ENCODE measurements at regions not wholly inside any gene's neighbourhood (a gene's known extent, or its start where the extent isn't known, plus 50 kb on each side); places are given as distances from the start of the nearest gene placed in this dataset.

DNA sequence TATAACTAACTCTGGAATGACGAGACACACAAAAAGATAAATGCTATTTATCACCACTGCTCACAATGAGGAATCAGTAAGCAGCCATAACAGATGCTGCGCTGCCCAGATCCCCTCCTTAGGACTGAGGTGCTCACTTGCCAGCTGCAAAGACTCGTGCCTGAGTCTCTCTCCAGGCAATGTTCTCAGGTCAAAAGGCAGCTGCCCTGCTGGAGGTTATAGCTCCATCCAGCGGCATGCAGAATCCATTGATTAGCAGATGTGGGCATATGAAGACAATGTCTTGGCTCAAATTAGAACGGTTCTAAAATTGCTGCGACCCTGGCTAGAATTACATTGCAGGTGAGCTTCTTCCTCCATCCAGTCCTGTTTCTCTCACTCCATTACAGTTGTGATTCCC is 328.2 kb upstream of the CHRM3 start:
- TF ChIP-seq, protein P1, sequence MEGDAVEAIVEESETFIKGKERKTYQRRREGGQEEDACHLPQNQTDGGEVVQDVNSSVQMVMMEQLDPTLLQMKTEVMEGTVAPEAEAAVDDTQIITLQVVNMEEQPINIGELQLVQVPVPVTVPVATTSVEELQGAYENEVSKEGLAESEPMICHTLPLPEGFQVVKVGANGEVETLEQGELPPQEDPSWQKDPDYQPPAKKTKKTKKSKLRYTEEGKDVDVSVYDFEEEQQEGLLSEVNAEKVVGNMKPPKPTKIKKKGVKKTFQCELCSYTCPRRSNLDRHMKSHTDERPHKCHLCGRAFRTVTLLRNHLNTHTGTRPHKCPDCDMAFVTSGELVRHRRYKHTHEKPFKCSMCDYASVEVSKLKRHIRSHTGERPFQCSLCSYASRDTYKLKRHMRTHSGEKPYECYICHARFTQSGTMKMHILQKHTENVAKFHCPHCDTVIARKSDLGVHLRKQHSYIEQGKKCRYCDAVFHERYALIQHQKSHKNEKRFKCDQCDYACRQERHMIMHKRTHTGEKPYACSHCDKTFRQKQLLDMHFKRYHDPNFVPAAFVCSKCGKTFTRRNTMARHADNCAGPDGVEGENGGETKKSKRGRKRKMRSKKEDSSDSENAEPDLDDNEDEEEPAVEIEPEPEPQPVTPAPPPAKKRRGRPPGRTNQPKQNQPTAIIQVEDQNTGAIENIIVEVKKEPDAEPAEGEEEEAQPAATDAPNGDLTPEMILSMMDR (conservative IDR thresholded peaks at IDR 0.05; ENCODE audit: low read length): no peak
- no peak for TF ChIP-seq EZH2phosphoT487 (IDR thresholded peaks at IDR 0.05; ENCODE audit: borderline replicate concordance)
- Histone ChIP-seq H3K4me3 (ENCODE audit: low read length, poor library complexity, severe bottlenecking) (no peak overlapping the region), H2AFZ (ENCODE audit: low read length) (no peak overlapping the region), H3K9ac (ENCODE audit: low read depth, low read length, poor library complexity, severe bottlenecking) (no peak overlapping the region), H3K36me3 (ENCODE audit: insufficient read depth, low read length) (no peaks in the 10 kb centered on the region), H3K9me2 (replicated peaks; ENCODE audit: low read depth, low read length) (no peaks in the 10 kb centered on the region), H3K27me3 (ENCODE audit: insufficient read depth, low read length, poor library complexity, severe bottlenecking) (no peaks in the 10 kb centered on the region), H3F3A (ENCODE audit: low read depth) (no peaks in the 10 kb centered on the region), H3K79me2 (ENCODE audit: insufficient read depth, low read length) (no peaks in the 10 kb centered on the region), H3K9me3 (ENCODE audit: insufficient read depth, low read depth, low read length) (no peaks in the 10 kb centered on the region), H3K4me1 (ENCODE audit: insufficient read depth, low read length, poor library complexity, severe bottlenecking) (no peaks in the 10 kb centered on the region), H3K4me2 (ENCODE audit: low read depth, low read length, poor library complexity, severe bottlenecking) (no peak overlapping the region), H4K20me1 (ENCODE audit: insufficient read depth, low read length, poor library complexity, severe bottlenecking) (no peaks in the 10 kb centered on the region)

DNA sequence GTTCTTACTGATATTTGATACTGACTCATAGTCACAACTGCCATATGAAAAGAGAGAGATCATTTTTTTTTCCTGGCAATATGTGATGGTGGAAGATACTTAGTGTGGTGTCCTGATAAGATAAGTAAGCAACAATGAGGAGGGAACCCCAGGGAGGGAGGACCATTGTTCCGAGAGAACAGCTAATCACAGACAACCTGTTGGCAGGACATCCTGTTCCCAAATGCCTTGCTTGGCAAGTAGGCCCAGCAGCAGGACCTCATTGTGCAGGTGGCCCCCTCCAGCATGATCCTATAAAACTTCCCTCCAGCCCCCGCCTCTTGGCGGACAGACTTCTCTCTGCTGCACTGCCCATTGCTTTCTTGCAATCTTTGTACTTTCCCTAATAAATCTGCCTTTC is 329.4 kb upstream of the CHRM3 start:
- Histone ChIP-seq H3K9ac (ENCODE audit: low read depth, low read length, poor library complexity, severe bottlenecking) (no peak overlapping the region), H3K4me1 (ENCODE audit: insufficient read depth, low read length, poor library complexity, severe bottlenecking) (no peaks in the 10 kb centered on the region), H3K9me2 (replicated peaks; ENCODE audit: low read depth, low read length) (no peaks in the 10 kb centered on the region), H2AFZ (ENCODE audit: low read length) (no peak overlapping the region), H3F3A (ENCODE audit: low read depth) (no peaks in the 10 kb centered on the region), H3K4me3 (ENCODE audit: low read length, poor library complexity, severe bottlenecking) (no peak overlapping the region), H3K79me2 (ENCODE audit: insufficient read depth, low read length) (no peaks in the 10 kb centered on the region), H3K4me2 (ENCODE audit: low read depth, low read length, poor library complexity, severe bottlenecking) (no peak overlapping the region), H3K36me3 (ENCODE audit: insufficient read depth, low read length) (no peaks in the 10 kb centered on the region), H3K9me3 (ENCODE audit: insufficient read depth, low read depth, low read length) (no peaks in the 10 kb centered on the region), H4K20me1 (ENCODE audit: insufficient read depth, low read length, poor library complexity, severe bottlenecking) (no peaks in the 10 kb centered on the region), H3K27me3 (ENCODE audit: insufficient read depth, low read length, poor library complexity, severe bottlenecking) (no peaks in the 10 kb centered on the region)
- no peak for TF ChIP-seq EZH2phosphoT487 (IDR thresholded peaks at IDR 0.05; ENCODE audit: borderline replicate concordance)
- TF ChIP-seq, protein P1 (conservative IDR thresholded peaks at IDR 0.05; ENCODE audit: low read length): no peak

DNA sequence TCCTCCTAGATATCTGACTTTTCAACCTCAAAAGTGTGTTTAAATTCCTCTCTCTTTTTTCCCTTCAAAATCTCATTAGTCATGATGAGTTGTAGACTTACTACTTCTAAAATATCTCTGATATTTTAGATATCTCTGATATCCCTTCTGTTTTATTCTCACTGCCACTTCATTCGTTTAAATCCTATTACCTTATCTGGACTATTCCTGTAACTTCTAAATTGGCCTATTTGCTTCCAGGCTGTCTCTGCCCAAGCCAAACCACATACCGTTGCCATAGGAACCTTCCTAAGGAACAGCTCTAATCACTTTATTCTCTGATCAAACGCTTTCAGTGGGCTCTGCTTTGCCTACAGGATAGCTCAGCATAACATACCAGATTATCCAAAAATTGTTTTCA is 333.1 kb upstream of the CHRM3 start:
- H3K9me2 ChIP-seq (replicated peaks; ENCODE audit: low read depth, low read length): no peaks in the 10 kb centered on the region
- no peaks in the 10 kb centered on the region for H3K4me1 ChIP-seq (ENCODE audit: insufficient read depth, low read length, poor library complexity, severe bottlenecking)
- H3K9ac ChIP-seq (ENCODE audit: low read depth, low read length, poor library complexity, severe bottlenecking): no peak overlapping the region
- H2AFZ ChIP-seq (ENCODE audit: low read length): no peak overlapping the region
- no peaks in the 10 kb centered on the region for H4K20me1 ChIP-seq (ENCODE audit: insufficient read depth, low read length, poor library complexity, severe bottlenecking)
- no peaks in the 10 kb centered on the region for H3K27me3 ChIP-seq (ENCODE audit: insufficient read depth, low read length, poor library complexity, severe bottlenecking)
- H3K36me3 ChIP-seq (ENCODE audit: insufficient read depth, low read length): no peaks in the 10 kb centered on the region
- no peak overlapping the region for H3K4me3 ChIP-seq (ENCODE audit: low read length, poor library complexity, severe bottlenecking)
- H3F3A ChIP-seq (ENCODE audit: low read depth): no peaks in the 10 kb centered on the region
- TF ChIP-seq EZH2phosphoT487 (IDR thresholded peaks at IDR 0.05; ENCODE audit: borderline replicate concordance): no peak
- TF ChIP-seq, protein P1 (conservative IDR thresholded peaks at IDR 0.05; ENCODE audit: low read length): no peak
- H3K4me2 ChIP-seq (ENCODE audit: low read depth, low read length, poor library complexity, severe bottlenecking): no peak overlapping the region
- no peaks in the 10 kb centered on the region for H3K9me3 ChIP-seq (ENCODE audit: insufficient read depth, low read depth, low read length)
- no peaks in the 10 kb centered on the region for H3K79me2 ChIP-seq (ENCODE audit: insufficient read depth, low read length)
